ENCODE measurements at regions not wholly inside any gene's neighbourhood (a gene's known extent, or its start where the extent isn't known, plus 50 kb on each side); places are given as distances from the start of the nearest gene placed in this dataset.

DNA sequence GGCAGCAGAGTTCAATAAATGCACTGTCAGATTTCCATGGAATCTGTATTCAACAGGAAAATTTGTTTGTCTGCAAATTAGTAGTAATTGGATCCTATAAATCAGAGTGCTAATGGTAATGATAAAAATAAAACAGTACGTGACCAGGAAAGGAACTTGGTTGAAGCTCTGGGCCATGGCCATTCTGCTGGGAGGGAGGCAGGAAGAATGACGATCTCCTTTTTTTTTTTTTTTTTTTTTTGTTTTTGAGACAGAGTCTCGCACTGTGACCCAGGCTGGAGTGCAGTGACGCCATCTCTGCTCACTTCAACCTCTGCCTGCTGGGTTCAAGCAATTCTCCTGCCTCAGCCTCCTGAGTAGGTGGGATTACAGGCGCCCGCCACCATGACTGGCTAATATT is 94.8 kb upstream of the SEC11C start:
- in situ Hi-C loops (cut with MboI) = no loop called here
- TF ChIP-seq SRSF3 (IDR thresholded peaks at IDR 0.05; ENCODE audit: insufficient read depth, low read length) (no peak), HNRNPH1 (optimal IDR thresholded peaks at IDR 0.05; ENCODE audit: low read depth, low read length) (no peak), PTBP1 (IDR thresholded peaks at IDR 0.05; ENCODE audit: low read depth, low read length) (no peak), CREB1 (IDR thresholded peaks at IDR 0.05) (no peak), CREB1 (CRISPR knock-in tag; IDR thresholded peaks at IDR 0.05) (no peak), ZNF75A (CRISPR knock-in tag; IDR thresholded peaks at IDR 0.05) (no peak), ZNF354B (CRISPR knock-in tag; IDR thresholded peaks at IDR 0.05) (no peak), ATF4 (CRISPR knock-in tag; IDR thresholded peaks at IDR 0.05) (no peak), HINFP (tag; conservative IDR thresholded peaks at IDR 0.05; ENCODE audit: low read depth) (no peak), TCF3 (CRISPR knock-in tag; IDR thresholded peaks at IDR 0.05) (no peak), MEF2A (IDR thresholded peaks at IDR 0.05; ENCODE audit: control insufficient read depth, low read depth, low read length) (no peak), ZNF717 (CRISPR knock-in tag; IDR thresholded peaks at IDR 0.05) (no peak), PREB (CRISPR knock-in tag; IDR thresholded peaks at IDR 0.05) (no peak), MAFF (IDR thresholded peaks at IDR 0.05; ENCODE audit: low read length) (no peak), ZC3H8 (IDR thresholded peaks at IDR 0.05) (no peak), NR2C1 (IDR thresholded peaks at IDR 0.05) (no peak), NR2C1 (tag; IDR thresholded peaks at IDR 0.05) (no peak), ARHGAP35 (IDR thresholded peaks at IDR 0.05; ENCODE audit: partially characterized antibody) (no peak)
- TF ChIP-seq, protein P1, sequence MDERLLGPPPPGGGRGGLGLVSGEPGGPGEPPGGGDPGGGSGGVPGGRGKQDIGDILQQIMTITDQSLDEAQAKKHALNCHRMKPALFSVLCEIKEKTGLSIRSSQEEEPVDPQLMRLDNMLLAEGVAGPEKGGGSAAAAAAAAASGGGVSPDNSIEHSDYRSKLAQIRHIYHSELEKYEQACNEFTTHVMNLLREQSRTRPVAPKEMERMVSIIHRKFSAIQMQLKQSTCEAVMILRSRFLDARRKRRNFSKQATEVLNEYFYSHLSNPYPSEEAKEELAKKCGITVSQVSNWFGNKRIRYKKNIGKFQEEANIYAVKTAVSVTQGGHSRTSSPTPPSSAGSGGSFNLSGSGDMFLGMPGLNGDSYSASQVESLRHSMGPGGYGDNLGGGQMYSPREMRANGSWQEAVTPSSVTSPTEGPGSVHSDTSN (CRISPR knock-in tag; IDR thresholded peaks at IDR 0.05; ENCODE audit: low read depth) = no peak
- TF ChIP-seq, protein P1 (tag; conservative IDR thresholded peaks at IDR 0.05; ENCODE audit: low read depth) = no peak
- TF ChIP-seq, protein P2, sequence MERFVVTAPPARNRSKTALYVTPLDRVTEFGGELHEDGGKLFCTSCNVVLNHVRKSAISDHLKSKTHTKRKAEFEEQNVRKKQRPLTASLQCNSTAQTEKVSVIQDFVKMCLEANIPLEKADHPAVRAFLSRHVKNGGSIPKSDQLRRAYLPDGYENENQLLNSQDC (CRISPR knock-in tag; IDR thresholded peaks at IDR 0.05) = no peak

More for the DNA sequence above, 94.8 kb upstream of the SEC11C start:
- H3K27me3 ChIP-seq (ENCODE audit: control insufficient read depth in 2 of 2, insufficient read depth in 2 of 2, low read length in 2 of 2) = no peaks in the 10 kb centered on the region
- no peaks in the 10 kb centered on the region for H3K9me1 ChIP-seq (ENCODE audit: control insufficient read depth, insufficient read depth, low read length)
- no peak overlapping the region for H3K27ac ChIP-seq (ENCODE audit: extremely low read depth, low read depth, low read length)
- BruUV-seq (replicated peaks) = no TSS peak
- no peak for FAIRE-seq
- WGBS (ENCODE audit: insufficient coverage, low coverage, missing lambda C conversion rate) = 4% methylated on average over 4 of the region's 6 CpGs
- H4K20me1 ChIP-seq (replicated peaks; ENCODE audit: control insufficient read depth, insufficient read depth, low read length) = no peaks in the 10 kb centered on the region
- DNase-seq (ENCODE audit: extremely low read depth in 1 of 4, low spot score in 3 of 4) = no peak
- H3K9ac ChIP-seq (ENCODE audit: insufficient read depth in 1 of 2, low read depth in 2 of 2, low read length in 2 of 2) = no peak overlapping the region
- ChIA-PET CTCF (ENCODE audit: low intra/inter-chr PET ratio) (no interaction called here), POLR2A (interaction anchor here (0.6 kb wide), 1 partner anchor 243 kb away, joined by 3 read pairs; no protein-coding TSS in a partner anchor)
- H3K79me2 ChIP-seq (ENCODE audit: control insufficient read depth, insufficient read depth, low read length) = no peaks in the 10 kb centered on the region
- no peaks in the 10 kb centered on the region for H3K4me1 ChIP-seq (replicated peaks in 1 of 2; ENCODE audit: control insufficient read depth in 2 of 2, insufficient read depth in 2 of 2, low read length in 2 of 2)
- no peak for ATAC-seq
- intact Hi-C loops (cut with micrococcal nuclease) = no loop called here
- no peaks in the 10 kb centered on the region for H3K36me3 ChIP-seq (ENCODE audit: control insufficient read depth, insufficient read depth, low read length)
- no peak overlapping the region for H3K4me2 ChIP-seq (ENCODE audit: insufficient read depth, low read length)
- H3K9me3 ChIP-seq (replicated peaks; ENCODE audit: control insufficient read depth, insufficient read depth, low read depth, low read length) = no peaks in the 10 kb centered on the region
- H2AFZ ChIP-seq (ENCODE audit: low read depth, low read length) = no peak overlapping the region
- H3K4me3 ChIP-seq = no peak overlapping the region
